HepG2 (cell line): ENCODE measurements at regions not wholly inside any gene's neighbourhood (a gene's known extent, or its start where the extent isn't known, plus 50 kb on each side); places are given as distances from the start of the nearest gene placed in this dataset.

Experiments used
- CEBPG ChIP-seq: IDR thresholded peaks from 2 replicates; pipeline ENCODE4 v1.6.1; 2016
- HNRNPUL1 ChIP-seq: fragments of 200-400 bp; formaldehyde crosslinking; IDR thresholded peaks from 2 replicates; pipeline ENCODE4 v1.6.1; 2017; ENCODE audit warnings: low read depth, mild to moderate bottlenecking, low read length, moderate library complexity
- HOXA7 ChIP-seq: sonication (generic); formaldehyde crosslinking; IDR thresholded peaks from 2 replicates; pipeline ENCODE4 v1.8.1; 2022; ENCODE audit warnings: mild to moderate bottlenecking, missing genetic modification reagents, moderate library complexity
- KDM6A ChIP-seq: IDR thresholded peaks from 2 replicates; pipeline ENCODE4 v1.6.1; 2016; ENCODE audit warnings: low read depth
- POLR2G ChIP-seq: fragments of 200-400 bp; formaldehyde crosslinking; IDR thresholded peaks from 2 replicates; pipeline ENCODE4 v1.6.1; 2018; ENCODE audit warnings: mild to moderate bottlenecking, low read depth, low read length, moderate library complexity
- SIN3B ChIP-seq: fragments of 150-350 bp; IDR thresholded peaks from 2 replicates; pipeline ENCODE4 v1.6.1; 2014; ENCODE audit warnings: low read length
- SRSF4 ChIP-seq: fragments of 200-400 bp; formaldehyde crosslinking; IDR thresholded peaks from one replicate; pipeline ENCODE4 v1.6.1; 2018; ENCODE audit warnings: mild to moderate bottlenecking, low read depth, low read length, moderate library complexity; ENCODE audit not compliant: poor library complexity, severe bottlenecking
- STAT5B ChIP-seq: sonication (generic); formaldehyde crosslinking; IDR thresholded peaks from 2 replicates; pipeline ENCODE4 v1.4.0; 2020; ENCODE audit warnings: missing genetic modification reagents
- ZNF224 ChIP-seq: sonication (generic); formaldehyde crosslinking; IDR thresholded peaks from 2 replicates; pipeline ENCODE4 v1.5.0; 2020; ENCODE audit warnings: mild to moderate bottlenecking, missing genetic modification reagents
- ZNF337 ChIP-seq: sonication (generic); formaldehyde crosslinking; IDR thresholded peaks from 2 replicates; pipeline ENCODE4 v1.5.1; 2020; ENCODE audit warnings: missing genetic modification reagents, low read depth, mild to moderate bottlenecking, borderline replicate concordance
- ZNF496 ChIP-seq: sonication (generic); formaldehyde crosslinking; IDR thresholded peaks from 2 replicates; pipeline ENCODE4 v1.8.1; 2023; ENCODE audit warnings: mild to moderate bottlenecking, moderate library complexity, missing genetic modification reagents; ENCODE audit not compliant: insufficient replicate concordance
- ZNF749 ChIP-seq: sonication (generic); formaldehyde crosslinking; IDR thresholded peaks from 2 replicates; pipeline ENCODE4 v1.8.0; 2022; ENCODE audit warnings: mild to moderate bottlenecking, missing genetic modification reagents, moderate library complexity, borderline replicate concordance
- TF ChIP-seq, protein P1 (sequence below): sonication (generic); formaldehyde crosslinking; IDR thresholded peaks from 2 replicates; pipeline ENCODE4 v1.5.0; 2020; ENCODE audit warnings: missing genetic modification reagents
- TF ChIP-seq, protein P2 (sequence below): sonication (generic); formaldehyde crosslinking; conservative IDR thresholded peaks from 2 replicates; pipeline ENCODE4 v1.4.0; 2020; ENCODE audit warnings: mild to moderate bottlenecking, missing genetic modification reagents, moderate library complexity
- TF ChIP-seq, protein P3 (sequence below): sonication (generic); formaldehyde crosslinking; IDR thresholded peaks from 2 replicates; pipeline ENCODE4 v1.5.0; 2020; ENCODE audit warnings: missing genetic modification reagents
- TF ChIP-seq, protein P4 (sequence below), 2 experiments: sonication (generic) in 1 of 2; formaldehyde crosslinking in 1 of 2; IDR thresholded peaks; 2 replicates each; pipeline versions ENCODE4 v1.4.0 to v1.6.1; 2018 to 2020; ENCODE audit warnings: missing genetic modification reagents in 2 of 2, borderline replicate concordance in 1 of 2, low read depth in 1 of 2, mild to moderate bottlenecking in 1 of 2, missing biosample characterization in 1 of 2
- TF ChIP-seq, protein P5 (sequence below): sonication (generic); formaldehyde crosslinking; IDR thresholded peaks from 2 replicates; pipeline ENCODE4 v1.5.0; 2020; ENCODE audit warnings: mild to moderate bottlenecking, missing genetic modification reagents
- TF ChIP-seq, protein P6 (sequence below): sonication (generic); formaldehyde crosslinking; IDR thresholded peaks from 2 replicates; pipeline ENCODE4 v1.5.0; 2020; ENCODE audit warnings: missing genetic modification reagents

DNA sequence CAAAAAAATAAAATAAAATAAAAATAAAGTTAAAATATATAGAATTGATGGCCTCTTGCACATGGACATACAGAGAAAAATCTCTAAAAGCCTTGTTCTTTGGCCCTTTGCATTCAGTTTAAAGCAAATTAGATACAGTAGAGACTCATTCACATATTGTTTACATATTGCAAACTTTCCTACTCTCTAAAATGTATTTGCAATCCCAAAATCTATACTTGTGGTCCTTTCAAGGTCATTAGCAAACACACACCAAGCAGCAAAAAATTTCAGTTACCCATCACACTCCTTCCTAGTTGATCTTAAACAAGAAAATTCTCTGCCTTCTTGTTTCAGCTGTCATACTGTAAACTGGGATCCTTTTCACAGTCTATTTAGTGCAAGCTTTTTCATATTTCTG, 61.0 kb upstream of the SLC44A3 start (continued):
- TF ChIP-seq, protein P1, sequence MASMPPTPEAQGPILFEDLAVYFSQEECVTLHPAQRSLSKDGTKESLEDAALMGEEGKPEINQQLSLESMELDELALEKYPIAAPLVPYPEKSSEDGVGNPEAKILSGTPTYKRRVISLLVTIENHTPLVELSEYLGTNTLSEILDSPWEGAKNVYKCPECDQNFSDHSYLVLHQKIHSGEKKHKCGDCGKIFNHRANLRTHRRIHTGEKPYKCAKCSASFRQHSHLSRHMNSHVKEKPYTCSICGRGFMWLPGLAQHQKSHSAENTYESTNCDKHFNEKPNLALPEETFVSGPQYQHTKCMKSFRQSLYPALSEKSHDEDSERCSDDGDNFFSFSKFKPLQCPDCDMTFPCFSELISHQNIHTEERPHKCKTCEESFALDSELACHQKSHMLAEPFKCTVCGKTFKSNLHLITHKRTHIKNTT (CRISPR knock-in tag): no peak
- TF ChIP-seq, protein P2, sequence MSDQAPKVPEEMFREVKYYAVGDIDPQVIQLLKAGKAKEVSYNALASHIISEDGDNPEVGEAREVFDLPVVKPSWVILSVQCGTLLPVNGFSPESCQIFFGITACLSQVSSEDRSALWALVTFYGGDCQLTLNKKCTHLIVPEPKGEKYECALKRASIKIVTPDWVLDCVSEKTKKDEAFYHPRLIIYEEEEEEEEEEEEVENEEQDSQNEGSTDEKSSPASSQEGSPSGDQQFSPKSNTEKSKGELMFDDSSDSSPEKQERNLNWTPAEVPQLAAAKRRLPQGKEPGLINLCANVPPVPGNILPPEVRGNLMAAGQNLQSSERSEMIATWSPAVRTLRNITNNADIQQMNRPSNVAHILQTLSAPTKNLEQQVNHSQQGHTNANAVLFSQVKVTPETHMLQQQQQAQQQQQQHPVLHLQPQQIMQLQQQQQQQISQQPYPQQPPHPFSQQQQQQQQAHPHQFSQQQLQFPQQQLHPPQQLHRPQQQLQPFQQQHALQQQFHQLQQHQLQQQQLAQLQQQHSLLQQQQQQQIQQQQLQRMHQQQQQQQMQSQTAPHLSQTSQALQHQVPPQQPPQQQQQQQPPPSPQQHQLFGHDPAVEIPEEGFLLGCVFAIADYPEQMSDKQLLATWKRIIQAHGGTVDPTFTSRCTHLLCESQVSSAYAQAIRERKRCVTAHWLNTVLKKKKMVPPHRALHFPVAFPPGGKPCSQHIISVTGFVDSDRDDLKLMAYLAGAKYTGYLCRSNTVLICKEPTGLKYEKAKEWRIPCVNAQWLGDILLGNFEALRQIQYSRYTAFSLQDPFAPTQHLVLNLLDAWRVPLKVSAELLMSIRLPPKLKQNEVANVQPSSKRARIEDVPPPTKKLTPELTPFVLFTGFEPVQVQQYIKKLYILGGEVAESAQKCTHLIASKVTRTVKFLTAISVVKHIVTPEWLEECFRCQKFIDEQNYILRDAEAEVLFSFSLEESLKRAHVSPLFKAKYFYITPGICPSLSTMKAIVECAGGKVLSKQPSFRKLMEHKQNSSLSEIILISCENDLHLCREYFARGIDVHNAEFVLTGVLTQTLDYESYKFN (CRISPR knock-in tag): peak; percentile 87
- TF ChIP-seq SRSF4: no peak
- TF ChIP-seq, protein P3, sequence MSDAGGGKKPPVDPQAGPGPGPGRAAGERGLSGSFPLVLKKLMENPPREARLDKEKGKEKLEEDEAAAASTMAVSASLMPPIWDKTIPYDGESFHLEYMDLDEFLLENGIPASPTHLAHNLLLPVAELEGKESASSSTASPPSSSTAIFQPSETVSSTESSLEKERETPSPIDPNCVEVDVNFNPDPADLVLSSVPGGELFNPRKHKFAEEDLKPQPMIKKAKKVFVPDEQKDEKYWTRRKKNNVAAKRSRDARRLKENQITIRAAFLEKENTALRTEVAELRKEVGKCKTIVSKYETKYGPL (CRISPR knock-in tag): no peak
- no peak for TF ChIP-seq HNRNPUL1
- TF ChIP-seq, protein P4, sequence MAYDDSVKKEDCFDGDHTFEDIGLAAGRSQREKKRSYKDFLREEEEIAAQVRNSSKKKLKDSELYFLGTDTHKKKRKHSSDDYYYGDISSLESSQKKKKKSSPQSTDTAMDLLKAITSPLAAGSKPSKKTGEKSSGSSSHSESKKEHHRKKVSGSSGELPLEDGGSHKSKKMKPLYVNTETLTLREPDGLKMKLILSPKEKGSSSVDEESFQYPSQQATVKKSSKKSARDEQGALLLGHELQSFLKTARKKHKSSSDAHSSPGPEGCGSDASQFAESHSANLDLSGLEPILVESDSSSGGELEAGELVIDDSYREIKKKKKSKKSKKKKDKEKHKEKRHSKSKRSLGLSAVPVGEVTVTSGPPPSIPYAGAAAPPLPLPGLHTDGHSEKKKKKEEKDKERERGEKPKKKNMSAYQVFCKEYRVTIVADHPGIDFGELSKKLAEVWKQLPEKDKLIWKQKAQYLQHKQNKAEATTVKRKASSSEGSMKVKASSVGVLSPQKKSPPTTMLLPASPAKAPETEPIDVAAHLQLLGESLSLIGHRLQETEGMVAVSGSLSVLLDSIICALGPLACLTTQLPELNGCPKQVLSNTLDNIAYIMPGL (CRISPR knock-in tag; IDR thresholded peaks at IDR 0.05; ENCODE audit: borderline replicate concordance in 1 of 2, low read depth in 1 of 2): no peak
- TF ChIP-seq ZNF749: no peak
- no peak for TF ChIP-seq SIN3B
- TF ChIP-seq, protein P5, sequence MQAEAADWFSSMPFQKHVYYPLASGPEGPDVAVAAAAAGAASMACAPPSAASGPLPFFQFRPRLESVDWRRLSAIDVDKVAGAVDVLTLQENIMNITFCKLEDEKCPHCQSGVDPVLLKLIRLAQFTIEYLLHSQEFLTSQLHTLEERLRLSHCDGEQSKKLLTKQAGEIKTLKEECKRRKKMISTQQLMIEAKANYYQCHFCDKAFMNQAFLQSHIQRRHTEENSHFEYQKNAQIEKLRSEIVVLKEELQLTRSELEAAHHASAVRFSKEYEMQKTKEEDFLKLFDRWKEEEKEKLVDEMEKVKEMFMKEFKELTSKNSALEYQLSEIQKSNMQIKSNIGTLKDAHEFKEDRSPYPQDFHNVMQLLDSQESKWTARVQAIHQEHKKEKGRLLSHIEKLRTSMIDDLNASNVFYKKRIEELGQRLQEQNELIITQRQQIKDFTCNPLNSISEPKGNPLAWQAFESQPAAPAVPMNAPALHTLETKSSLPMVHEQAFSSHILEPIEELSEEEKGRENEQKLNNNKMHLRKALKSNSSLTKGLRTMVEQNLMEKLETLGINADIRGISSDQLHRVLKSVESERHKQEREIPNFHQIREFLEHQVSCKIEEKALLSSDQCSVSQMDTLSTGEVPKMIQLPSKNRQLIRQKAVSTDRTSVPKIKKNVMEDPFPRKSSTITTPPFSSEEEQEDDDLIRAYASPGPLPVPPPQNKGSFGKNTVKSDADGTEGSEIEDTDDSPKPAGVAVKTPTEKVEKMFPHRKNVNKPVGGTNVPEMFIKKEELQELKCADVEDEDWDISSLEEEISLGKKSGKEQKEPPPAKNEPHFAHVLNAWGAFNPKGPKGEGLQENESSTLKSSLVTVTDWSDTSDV (CRISPR knock-in tag): no peak
- TF ChIP-seq POLR2G: no peak
- TF ChIP-seq, protein P6, sequence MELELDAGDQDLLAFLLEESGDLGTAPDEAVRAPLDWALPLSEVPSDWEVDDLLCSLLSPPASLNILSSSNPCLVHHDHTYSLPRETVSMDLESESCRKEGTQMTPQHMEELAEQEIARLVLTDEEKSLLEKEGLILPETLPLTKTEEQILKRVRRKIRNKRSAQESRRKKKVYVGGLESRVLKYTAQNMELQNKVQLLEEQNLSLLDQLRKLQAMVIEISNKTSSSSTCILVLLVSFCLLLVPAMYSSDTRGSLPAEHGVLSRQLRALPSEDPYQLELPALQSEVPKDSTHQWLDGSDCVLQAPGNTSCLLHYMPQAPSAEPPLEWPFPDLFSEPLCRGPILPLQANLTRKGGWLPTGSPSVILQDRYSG (CRISPR knock-in tag): no peak
- TF ChIP-seq ZNF337 (CRISPR knock-in tag): no peak
- TF ChIP-seq ZNF224 (CRISPR knock-in tag): no peak
- no peak for TF ChIP-seq HOXA7
- TF ChIP-seq KDM6A (CRISPR knock-in tag): no peak; the same call in 1 of the 2 replicates
- no peak for TF ChIP-seq ZNF496
- TF ChIP-seq STAT5B (CRISPR knock-in tag): no peak
- peak; percentile 76 for TF ChIP-seq CEBPG (CRISPR knock-in tag)
